Peyer's patch (tissue), 4 donors: ENCODE measurements at regions not wholly inside any gene's neighbourhood (a gene's known extent, or its start where the extent isn't known, plus 50 kb on each side); places are given as distances from the start of the nearest gene placed in this dataset.

Experiments used
- DNase-seq, 3 donors: peaks; one replicate each; pipeline ENCODE4 v3.0.0-alpha.2; 2017 to 2019
- H3K27ac ChIP-seq, 4 donors: fragments of 200-600 bp; sonication (generic); one replicate each; pipeline ENCODE4 v1.5.1; 2016 to 2019
- H3K27me3 ChIP-seq, 2 donors: fragments of 200-600 bp; sonication (generic); one replicate each; pipeline ENCODE4 v1.5.1; 2019
- H3K36me3 ChIP-seq, 3 donors: fragments of 200-600 bp; sonication (generic); one replicate each; pipeline ENCODE4 v1.5.1; 2016 to 2019
- H3K4me1 ChIP-seq, 4 donors: fragments of 200-600 bp; sonication (generic); one replicate each; pipeline ENCODE4 v1.5.1; 2016 to 2019
- H3K4me3 ChIP-seq, 4 donors: fragments of 200-600 bp; sonication (generic); 1 replicate in 3 of 4; 2 replicates in 1 of 4; pipeline ENCODE4 v1.5.1; 2016 to 2019; ENCODE audit warnings: mild to moderate bottlenecking in 1 of 4
- H3K9me3 ChIP-seq, 4 donors: fragments of 200-600 bp; sonication (generic); one replicate each; pipeline ENCODE4 v1.5.1; 2016 to 2019; ENCODE audit warnings: mild to moderate bottlenecking in 1 of 4
- CTCF ChIP-seq, 6 experiments: fragments of 450-650 bp in 4 of 6; fragments of 200-600 bp in 2 of 6; sonication (generic) in 1 of 6; IDR thresholded peaks; one replicate each; pipeline ENCODE4 v1.5.1; 2017 to 2019; ENCODE audit warnings: antibody characterized with exemption in 6 of 6, mild to moderate bottlenecking in 3 of 6, moderate library complexity in 1 of 6
- POLR2A ChIP-seq, 2 donors: fragments of 450-650 bp; IDR thresholded peaks; one replicate each; pipeline ENCODE4 v1.5.1; 2017; ENCODE audit warnings: antibody characterized with exemption in 2 of 2, mild to moderate bottlenecking in 2 of 2, moderate library complexity in 2 of 2

GRCh38 chr4:3675251-3676115 lies 90.7 kb upstream of the ADRA2C start:
- Histone ChIP-seq H3K36me3 (no peaks in the 10 kb centered on the region), H3K27me3 (no peaks in the 10 kb centered on the region), H3K4me3 (no peak overlapping the region), H3K27ac (no peak overlapping the region), H3K9me3 (no peaks in the 10 kb centered on the region), H3K4me1 (no peaks in the 10 kb centered on the region)
- TF ChIP-seq CTCF (IDR thresholded peaks at IDR 0.05), result no peak
- no peak for TF ChIP-seq POLR2A (IDR thresholded peaks at IDR 0.05)
- DNase-seq, result peak in 1 of 3 donors; percentile 32

DNA sequence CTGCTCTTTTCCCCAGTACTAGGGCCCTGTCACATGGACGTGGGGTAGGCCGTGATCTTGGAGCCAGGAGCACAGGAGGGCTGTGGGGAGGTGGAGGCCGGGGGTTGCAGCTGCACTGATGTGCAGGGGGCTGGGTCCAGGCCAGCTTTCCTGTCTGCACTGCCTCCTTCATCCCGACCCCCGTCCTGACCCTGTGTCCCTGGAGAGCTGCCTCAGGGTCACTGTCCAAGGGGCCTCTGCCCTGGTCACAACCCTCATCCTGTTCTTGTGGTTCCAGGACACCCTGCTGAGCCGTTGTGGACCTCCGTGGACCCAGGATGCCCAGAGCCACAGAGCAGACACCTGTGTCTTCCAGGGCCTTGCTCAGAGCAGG lies 91.7 kb upstream of the ADRA2C start:
- no peaks in the 10 kb centered on the region for H3K4me1 ChIP-seq
- H3K27ac ChIP-seq, result no peak overlapping the region
- no peaks in the 10 kb centered on the region for H3K36me3 ChIP-seq
- no peak for TF ChIP-seq POLR2A (IDR thresholded peaks at IDR 0.05)
- TF ChIP-seq CTCF (IDR thresholded peaks at IDR 0.05), result no peak
- H3K4me3 ChIP-seq, result no peak overlapping the region
- no peaks in the 10 kb centered on the region for H3K9me3 ChIP-seq
- peak in 1 of 3 donors; percentile 13 for DNase-seq
- no peaks in the 10 kb centered on the region for H3K27me3 ChIP-seq

DNA sequence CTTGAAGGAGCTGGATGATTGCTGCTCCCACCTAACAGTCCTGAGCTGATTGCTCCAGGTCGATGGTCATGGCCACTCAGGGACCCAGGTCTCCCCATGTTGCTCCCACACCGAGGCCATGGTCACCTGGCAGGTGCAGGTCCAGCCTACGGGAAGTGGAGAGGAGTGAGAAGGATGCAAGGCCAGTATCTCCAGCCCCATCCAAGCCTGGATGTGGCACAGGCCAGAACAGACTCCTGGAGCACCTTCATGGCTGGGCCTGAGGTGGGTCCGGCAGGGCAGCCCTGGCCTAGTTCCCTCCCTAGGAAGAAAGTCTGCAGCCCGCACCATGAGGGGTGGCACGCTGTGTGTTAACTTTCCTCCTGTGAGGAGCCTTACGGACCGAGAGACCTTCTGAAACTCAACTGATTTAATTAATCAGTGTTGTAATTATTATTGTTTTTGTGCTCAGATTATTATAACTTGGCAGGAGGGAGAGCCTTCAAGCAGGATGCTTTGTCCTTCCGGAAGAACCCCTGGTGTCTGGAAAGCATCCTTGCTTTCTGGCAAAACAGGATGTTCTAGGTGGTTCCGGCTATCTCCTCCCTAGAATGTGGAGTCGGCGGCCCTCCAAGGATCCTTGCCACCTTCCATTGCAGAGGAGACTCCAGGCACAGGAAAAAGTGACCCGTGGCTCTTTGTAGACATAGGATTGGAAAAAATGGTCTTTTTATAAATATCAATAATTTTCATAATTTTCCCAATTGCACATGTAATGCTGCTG lies 92.3 kb upstream of the ADRA2C start:
- TF ChIP-seq POLR2A (IDR thresholded peaks at IDR 0.05), result no peak
- no peak for TF ChIP-seq CTCF (IDR thresholded peaks at IDR 0.05)
- Histone ChIP-seq H3K27ac (no peak overlapping the region), H3K4me3 (no peak overlapping the region), H3K4me1 (no peaks in the 10 kb centered on the region), H3K9me3 (no peaks in the 10 kb centered on the region), H3K36me3 (no peaks in the 10 kb centered on the region), H3K27me3 (no peaks in the 10 kb centered on the region)
- peak in 1 of 3 donors; percentile 28 for DNase-seq

DNA sequence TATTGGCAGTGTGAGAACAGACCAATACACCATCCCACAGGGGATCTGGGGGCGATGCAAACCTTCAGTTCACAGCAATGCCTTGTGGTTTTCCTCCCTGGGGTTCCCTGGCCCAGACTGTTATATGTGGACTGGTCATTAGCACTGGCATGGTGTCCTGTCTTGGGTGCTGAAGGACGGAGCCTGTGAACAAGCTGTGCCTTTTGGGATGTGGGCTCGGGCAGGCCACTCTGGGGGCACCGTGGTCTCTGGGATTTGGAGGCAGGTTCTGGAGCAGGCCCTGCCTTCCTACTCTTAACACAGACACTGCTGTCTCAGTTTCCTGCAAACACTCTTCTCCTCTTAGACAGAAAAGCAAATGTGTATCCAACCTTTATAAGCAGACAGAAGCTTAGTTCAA lies 93.0 kb upstream of the ADRA2C start:
- no peaks in the 10 kb centered on the region for H3K4me1 ChIP-seq
- H3K27ac ChIP-seq, result no peak overlapping the region
- no peaks in the 10 kb centered on the region for H3K9me3 ChIP-seq
- H3K4me3 ChIP-seq, result no peak overlapping the region
- H3K27me3 ChIP-seq, result no peaks in the 10 kb centered on the region
- no peak for TF ChIP-seq CTCF (IDR thresholded peaks at IDR 0.05)
- no peak for TF ChIP-seq POLR2A (IDR thresholded peaks at IDR 0.05)
- peak in 1 of 3 donors; percentile 15 for DNase-seq
- H3K36me3 ChIP-seq, result no peaks in the 10 kb centered on the region

- TF ChIP-seq POLR2A (IDR thresholded peaks at IDR 0.05) (no peak), CTCF (IDR thresholded peaks at IDR 0.05) (no peak)
- H3K9me3 ChIP-seq, result no peaks in the 10 kb centered on the region
These were observed 93.7 kb upstream of the ADRA2C start for GRCh38 chr4:3672465-3672831.

More at GRCh38 chr4:3672465-3672831, 93.7 kb upstream of the ADRA2C start:
- no peak overlapping the region for H3K4me3 ChIP-seq
- H3K27me3 ChIP-seq, result no peaks in the 10 kb centered on the region
- H3K27ac ChIP-seq, result no peak overlapping the region
- H3K4me1 ChIP-seq, result no peaks in the 10 kb centered on the region
- DNase-seq, result no peak
- H3K36me3 ChIP-seq, result no peaks in the 10 kb centered on the region
